HG03097 (cell line): ENCODE measurements at regions not wholly inside any gene's neighbourhood (a gene's known extent, or its start where the extent isn't known, plus 50 kb on each side); places are given as distances from the start of the nearest gene placed in this dataset.

Experiments used
- ATAC-seq: cut with Tn5 transposase; IDR thresholded peaks from one replicate; pipeline ENCODE4 v1.9.1; 2021; ENCODE audit not compliant: unreplicated experiment, low FRiP score

DNA sequence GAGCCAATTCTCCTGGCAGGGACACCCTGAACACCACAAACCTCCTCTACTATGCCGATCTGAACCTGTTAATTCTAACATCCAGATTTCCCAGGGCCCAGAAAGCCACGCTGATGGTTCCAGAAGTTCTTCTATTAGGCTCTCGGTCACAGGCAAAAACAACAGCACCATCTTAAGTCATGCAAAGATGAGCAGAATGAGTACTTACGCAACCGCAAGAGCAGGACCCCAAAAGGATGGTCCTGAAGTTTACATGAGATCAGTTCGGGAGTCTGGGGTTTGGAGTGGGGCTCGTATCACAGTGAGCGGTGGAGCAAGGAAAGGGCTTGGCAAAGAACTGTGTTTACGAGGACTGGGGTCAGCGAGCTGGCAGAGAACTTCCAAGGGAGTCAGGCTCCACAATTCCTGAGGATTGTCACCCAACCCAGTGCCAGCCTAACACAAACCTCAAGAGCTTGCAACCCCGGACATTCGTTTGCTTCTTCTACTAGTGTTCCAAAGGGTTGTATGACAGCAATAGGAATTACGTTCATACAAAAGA, 532.6 kb downstream of the TNS3 start:
- no peak for ATAC-seq

GRCh38 chr7:47047384-47047783, 534.5 kb downstream of the TNS3 start:
- ATAC-seq = no peak

- ATAC-seq = no peak
Measured at GRCh38 chr7:47046949-47047348, 535.0 kb downstream of the TNS3 start.

DNA sequence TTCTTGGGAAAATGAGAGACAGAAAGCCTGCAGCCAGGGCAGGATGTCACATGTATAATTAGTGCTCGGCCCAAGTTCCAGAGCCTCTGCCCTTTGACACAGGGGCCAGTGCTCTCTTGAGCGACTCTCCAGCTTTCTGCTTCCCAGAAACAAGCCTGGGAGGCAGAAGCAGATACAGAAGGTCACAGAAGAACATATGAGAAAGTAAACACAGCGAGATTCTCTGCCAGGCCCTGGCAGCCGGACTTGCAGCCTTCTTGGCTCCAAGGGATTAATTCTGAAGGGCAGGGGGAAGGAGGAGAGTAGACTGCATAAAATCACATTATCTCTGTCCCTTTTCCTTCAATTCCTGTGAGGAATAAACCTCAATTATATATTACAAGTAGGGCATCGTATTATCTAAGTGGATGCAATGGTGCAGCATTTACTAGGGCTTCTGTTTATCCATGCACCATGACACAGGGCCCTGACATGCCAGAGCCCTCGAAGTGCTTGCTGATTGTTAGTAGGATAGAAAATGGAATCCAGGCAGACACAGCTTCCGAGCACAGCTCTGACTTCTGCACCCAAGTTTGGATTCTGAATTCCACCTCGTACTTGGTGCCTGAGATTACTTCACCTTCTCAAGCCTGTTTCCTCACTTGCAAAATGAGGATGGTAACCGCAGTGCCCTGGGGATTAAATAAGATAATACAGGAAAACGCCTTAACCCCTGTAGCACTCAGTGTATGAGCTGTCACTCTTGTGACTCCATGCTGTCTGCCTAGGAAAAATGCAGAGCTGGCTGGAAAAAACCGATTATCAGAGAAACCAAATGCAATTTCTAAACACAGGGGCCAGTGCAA, 536.5 kb downstream of the TNS3 start:
- no peak for ATAC-seq

- ATAC-seq = no peak
Measured at GRCh38 chr7:47044625-47045024, 537.3 kb downstream of the TNS3 start.

DNA sequence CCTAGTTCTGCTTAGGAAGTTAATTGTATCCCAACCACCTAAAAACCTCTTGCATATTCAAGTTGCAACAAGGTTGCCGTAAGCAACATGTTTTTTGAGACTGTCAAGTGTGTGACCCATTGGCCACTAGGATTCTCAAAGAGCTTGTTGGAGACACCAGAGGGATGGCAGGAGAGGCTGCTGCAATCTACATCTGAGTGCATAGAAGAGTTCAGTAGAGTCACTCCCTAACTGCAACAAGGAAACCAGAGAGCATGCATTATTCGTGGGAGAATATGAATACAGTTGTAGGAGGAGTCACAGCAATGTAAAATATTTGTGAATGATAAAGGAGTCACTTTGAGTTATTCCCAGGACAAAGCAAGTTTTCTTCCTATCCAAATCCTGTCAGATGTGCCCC, 538.6 kb downstream of the TNS3 start:
- no peak for ATAC-seq

- no peak for ATAC-seq
Measured at GRCh38 chr7:47042669-47043068, 539.2 kb downstream of the TNS3 start.

DNA sequence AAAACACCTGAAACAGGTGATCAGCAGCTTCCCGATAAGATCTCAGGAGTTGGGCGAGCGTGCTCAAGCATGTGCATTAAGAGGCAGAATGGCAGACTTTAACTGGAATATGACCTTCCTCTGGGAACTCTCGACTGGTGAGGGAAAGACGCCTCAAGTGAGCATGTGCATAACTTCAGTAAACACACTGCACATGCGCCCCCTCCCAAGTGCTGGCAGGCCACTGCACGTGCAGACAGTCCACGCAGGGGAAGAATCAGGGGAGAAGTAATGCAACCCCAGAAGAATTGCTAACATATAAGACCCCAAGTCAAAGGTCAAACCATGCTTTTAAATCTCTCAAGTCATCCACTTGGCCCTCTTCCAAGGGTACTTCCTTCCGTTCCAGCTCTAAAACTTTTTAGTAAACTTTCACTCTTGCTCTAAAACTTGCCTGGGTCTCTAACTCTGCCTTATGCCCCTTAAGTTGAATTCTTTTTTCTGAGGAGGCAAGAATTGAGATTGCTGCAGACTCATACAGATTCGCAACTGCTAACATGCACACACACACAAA, 541.0 kb downstream of the TNS3 start:
- no peak for ATAC-seq

DNA sequence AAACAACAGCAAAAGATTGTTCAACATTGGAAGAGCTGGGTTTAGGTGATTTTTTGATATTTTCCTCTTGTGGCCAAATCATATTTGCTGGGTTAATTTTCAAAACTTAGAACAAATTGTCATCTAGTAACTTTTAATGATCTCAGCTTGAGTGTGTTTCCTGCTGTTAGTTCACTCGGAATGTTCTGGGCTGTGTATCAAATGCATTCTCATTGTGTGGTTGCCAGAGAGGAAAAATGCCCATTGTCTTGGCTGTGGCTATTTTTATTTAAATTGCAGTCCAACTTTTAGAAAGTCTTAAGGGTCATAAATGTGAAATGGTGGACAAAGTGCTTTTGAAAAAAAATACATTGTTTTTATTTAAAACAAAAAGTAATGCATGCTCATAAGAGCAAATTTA, 542.0 kb downstream of the TNS3 start:
- ATAC-seq = no peak

DNA sequence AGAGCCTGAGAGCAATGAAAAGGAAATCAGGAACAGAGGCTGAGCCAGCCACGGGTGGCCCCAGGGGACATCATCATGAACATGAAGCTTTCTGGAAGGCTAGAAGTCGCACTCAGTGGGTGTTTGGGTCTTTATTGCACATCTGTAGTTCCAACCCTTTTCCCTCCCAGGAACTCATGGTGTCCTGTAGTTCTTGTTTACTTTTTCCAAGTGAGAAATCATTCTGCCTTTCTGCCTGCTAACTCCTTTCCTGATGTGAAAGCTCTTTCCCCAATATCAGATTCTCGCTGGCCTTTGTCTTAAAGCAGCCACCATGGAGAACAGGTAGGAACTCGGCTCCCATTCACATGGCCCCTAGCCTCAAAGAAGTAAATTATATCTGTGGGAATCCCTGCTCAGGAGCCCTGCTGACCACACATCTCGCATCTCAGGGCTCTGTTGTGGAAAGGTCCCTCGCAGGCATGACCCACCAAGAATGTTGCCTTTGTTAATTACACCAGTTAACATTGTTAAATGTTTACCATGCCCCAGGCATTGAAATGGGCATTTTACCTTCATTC, 542.7 kb downstream of the TNS3 start:
- no peak for ATAC-seq

GRCh38 chr7:47038621-47039020, 543.3 kb downstream of the TNS3 start:
- no peak for ATAC-seq

- no peak for ATAC-seq
Measured at GRCh38 chr7:47037607-47038006, 544.3 kb downstream of the TNS3 start.

DNA sequence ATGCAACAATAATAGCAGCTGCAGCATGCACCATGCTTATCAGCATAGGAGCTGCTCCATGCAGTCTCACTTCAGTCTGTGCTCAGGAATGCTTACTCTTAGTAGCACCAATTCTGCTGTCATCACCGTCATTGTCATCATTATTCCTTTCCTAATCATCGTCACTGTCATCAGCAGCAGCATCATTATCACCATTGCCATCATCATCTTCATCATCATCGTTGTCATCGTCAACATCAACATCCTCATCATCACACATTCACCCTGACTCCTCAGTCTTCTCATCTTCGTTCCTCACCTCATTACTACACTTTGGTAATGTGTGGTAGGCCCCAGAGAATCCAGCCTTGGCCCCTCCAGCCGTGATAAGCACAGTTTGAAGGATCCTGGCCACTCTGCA, 545.0 kb downstream of the TNS3 start:
- ATAC-seq = no peak

GRCh38 chr7:47035522-47035921, 546.4 kb downstream of the TNS3 start:
- no peak for ATAC-seq

GRCh38 chr7:47034180-47034579, 547.7 kb downstream of the TNS3 start:
- ATAC-seq = no peak

DNA sequence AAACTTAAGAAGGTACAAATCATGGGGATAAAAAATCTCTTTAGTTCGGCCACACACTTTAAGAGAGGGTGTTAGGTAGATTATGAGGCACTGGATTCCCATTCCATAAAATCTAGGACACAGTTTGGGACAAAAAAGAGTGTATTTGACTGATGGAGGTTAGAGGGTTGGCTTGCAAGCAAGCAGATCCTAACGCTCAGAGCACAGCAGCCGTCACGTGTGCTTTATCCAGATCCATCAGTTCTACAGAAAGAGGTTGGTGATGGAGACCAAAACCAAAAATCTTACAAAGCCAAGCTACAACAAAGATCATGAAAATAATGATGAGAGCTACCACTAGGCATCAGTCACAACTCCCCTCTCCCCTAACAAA, 549.4 kb downstream of the TNS3 start:
- ATAC-seq = no peak

GRCh38 chr7:47031786-47032535, 550.0 kb downstream of the TNS3 start:
- no peak for ATAC-seq

DNA sequence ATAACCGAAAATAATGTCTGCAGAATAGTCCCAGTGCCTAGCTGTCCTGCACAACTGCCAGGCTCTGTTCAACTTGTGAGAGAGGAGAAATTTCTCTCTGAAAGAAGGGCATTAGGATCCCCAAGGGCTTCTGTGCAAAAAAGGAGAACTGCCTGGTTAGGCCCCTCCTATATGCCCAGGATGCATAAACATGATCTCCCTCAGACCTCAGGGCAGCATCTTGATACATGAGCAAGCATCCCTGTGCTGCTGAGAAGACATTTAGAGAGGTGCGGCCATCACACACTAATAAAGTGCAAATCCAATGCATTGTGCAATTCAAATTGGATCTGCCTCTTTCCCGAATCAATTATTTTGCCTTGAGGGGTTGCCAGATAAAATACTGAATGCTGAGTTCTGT, 553.6 kb downstream of the TNS3 start:
- no peak for ATAC-seq

DNA sequence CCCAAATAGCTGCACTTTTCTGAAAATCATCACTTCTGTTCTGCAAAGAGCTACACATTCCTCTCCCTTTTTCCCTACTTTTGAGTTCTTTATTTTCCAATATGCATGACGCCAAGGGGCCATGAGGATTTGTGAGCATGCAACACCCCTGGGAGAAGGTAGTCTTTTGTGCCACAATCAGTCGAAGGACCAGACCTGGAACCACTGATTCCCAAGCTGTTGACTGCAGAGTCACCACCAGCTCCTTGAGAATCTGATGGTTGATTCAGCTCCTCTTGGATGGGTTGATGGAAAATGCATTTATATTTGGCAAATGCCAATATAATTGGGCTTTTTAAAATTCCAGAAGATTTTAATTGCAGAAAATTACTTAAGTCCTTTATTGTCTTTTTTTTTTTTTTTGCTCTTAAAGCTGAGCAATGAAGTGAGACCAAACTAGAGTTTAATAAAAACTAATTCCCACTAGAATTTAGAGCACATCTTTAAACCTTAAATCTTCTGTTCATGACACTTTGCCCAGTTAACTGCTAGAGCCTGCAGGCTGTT, 554.1 kb downstream of the TNS3 start:
- no peak for ATAC-seq

- no peak for ATAC-seq
Measured at GRCh38 chr7:47026780-47027361, 555.0 kb downstream of the TNS3 start.

DNA sequence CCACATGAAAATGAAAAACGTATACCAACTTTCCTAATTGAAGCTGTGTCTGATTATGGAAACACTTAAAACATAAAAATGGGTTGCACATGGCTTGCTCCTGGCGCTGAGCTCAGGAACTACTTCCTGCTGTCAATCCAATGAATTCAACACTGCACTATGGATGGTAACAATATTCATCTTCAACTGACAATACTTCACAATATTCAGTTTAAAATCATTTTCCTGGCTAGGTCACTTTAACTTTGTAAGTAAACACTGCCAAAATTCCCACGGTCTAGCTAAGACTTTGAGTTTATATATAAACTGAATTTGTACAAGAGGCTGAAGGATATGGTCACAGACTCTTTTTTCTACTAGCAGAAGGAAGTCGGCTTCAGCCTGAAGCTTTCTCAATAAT, 556.9 kb downstream of the TNS3 start:
- ATAC-seq = no peak
